GM19023 (cell line): ENCODE measurements at regions not wholly inside any gene's neighbourhood (a gene's known extent, or its start where the extent isn't known, plus 50 kb on each side); places are given as distances from the start of the nearest gene placed in this dataset.
"Not testable (repeated sequence)": the region's sequence is repeated elsewhere in the genome, so short reads cannot be mapped to it uniquely, and the experiment has no call there.

Source experiments
- ATAC-seq: cut with Tn5 transposase; IDR thresholded peaks from one replicate; pipeline ENCODE4 v1.9.1; 2021; ENCODE audit warnings: mild to moderate bottlenecking, moderate library complexity; ENCODE audit not compliant: unreplicated experiment

GRCh38 chr3:194032828-194033435, 103.0 kb upstream of the HES1 start:
- ATAC-seq = no peak

- no peak for ATAC-seq
These were observed 101.3 kb upstream of the HES1 start for GRCh38 chr3:194034346-194035336.

GRCh38 chr3:194035406-194036138, 100.4 kb upstream of the HES1 start:
- ATAC-seq = no peak

- ATAC-seq = no peak
These were observed 99.1 kb upstream of the HES1 start for GRCh38 chr3:194036842-194037241.

- ATAC-seq = not testable (repeated sequence)
These were observed 97.6 kb upstream of the HES1 start for GRCh38 chr3:194038346-194038745.

GRCh38 chr3:194038960-194039359, 97.0 kb upstream of the HES1 start:
- ATAC-seq = no peak

GRCh38 chr3:194040516-194041273, 95.3 kb upstream of the HES1 start:
- ATAC-seq = no peak

- ATAC-seq = no peak
These were observed 93.0 kb upstream of the HES1 start for GRCh38 chr3:194042927-194043326.

- ATAC-seq = no peak
These were observed 92.4 kb upstream of the HES1 start for GRCh38 chr3:194043516-194043915.

- no peak for ATAC-seq
These were observed 90.7 kb upstream of the HES1 start for GRCh38 chr3:194045289-194045688.

- ATAC-seq = no peak
These were observed 90.0 kb upstream of the HES1 start for GRCh38 chr3:194045919-194046318.

- ATAC-seq = no peak
These were observed 89.4 kb upstream of the HES1 start for GRCh38 chr3:194046531-194046930.

- ATAC-seq = no peak
These were observed 88.8 kb upstream of the HES1 start for GRCh38 chr3:194046995-194047645.

GRCh38 chr3:194049394-194049793, 86.6 kb upstream of the HES1 start:
- no peak for ATAC-seq

GRCh38 chr3:194050782-194051320, 85.1 kb upstream of the HES1 start:
- no peak for ATAC-seq

- ATAC-seq = no peak
These were observed 84.4 kb upstream of the HES1 start for GRCh38 chr3:194051366-194052149.

GRCh38 chr3:194053136-194053535, 82.8 kb upstream of the HES1 start:
- no peak for ATAC-seq

GRCh38 chr3:194054016-194054415, 81.9 kb upstream of the HES1 start:
- ATAC-seq = no peak

GRCh38 chr3:194054540-194054939, 81.4 kb upstream of the HES1 start:
- ATAC-seq = no peak
